OCI-LY3 (cell line): ENCODE measurements at regions not wholly inside any gene's neighbourhood (a gene's known extent, or its start where the extent isn't known, plus 50 kb on each side); places are given as distances from the start of the nearest gene placed in this dataset.

Source experiments
- EZH2phosphoT487 ChIP-seq: fragments of 200-600 bp; shearing (Covaris generic); IDR thresholded peaks from 2 replicates; pipeline ENCODE4 v1.6.1; 2018; ENCODE audit warnings: antibody characterized with exemption, mixed run types, low read depth
- TF ChIP-seq, protein P1 (sequence below): fragments of 200-600, 300-600 bp; sonication (generic); IDR thresholded peaks from 2 replicates; pipeline ENCODE4 v1.5.1; 2014; ENCODE audit warnings: antibody characterized with exemption, low read length, low read depth

DNA sequence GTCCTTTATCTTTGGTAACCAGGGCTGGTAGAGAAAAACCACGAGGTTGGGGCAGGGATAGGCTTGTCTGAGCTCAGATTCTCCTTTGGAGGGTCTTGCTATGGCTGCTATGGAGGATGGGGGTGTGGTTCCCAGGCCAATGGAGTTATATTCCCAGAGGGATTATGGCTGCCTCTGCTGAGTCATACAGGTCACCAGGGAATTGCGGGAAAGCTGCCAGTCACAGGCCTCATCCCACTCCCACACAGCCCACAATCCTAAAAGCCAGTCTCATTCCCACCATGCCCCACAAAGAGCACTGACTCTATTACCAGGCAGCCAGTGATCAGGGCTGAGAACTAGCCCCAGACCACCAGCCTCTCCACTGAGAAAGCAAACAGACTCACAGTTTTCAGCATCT, 316.6 kb upstream of the TMEM229A start:
- TF ChIP-seq, protein P1, sequence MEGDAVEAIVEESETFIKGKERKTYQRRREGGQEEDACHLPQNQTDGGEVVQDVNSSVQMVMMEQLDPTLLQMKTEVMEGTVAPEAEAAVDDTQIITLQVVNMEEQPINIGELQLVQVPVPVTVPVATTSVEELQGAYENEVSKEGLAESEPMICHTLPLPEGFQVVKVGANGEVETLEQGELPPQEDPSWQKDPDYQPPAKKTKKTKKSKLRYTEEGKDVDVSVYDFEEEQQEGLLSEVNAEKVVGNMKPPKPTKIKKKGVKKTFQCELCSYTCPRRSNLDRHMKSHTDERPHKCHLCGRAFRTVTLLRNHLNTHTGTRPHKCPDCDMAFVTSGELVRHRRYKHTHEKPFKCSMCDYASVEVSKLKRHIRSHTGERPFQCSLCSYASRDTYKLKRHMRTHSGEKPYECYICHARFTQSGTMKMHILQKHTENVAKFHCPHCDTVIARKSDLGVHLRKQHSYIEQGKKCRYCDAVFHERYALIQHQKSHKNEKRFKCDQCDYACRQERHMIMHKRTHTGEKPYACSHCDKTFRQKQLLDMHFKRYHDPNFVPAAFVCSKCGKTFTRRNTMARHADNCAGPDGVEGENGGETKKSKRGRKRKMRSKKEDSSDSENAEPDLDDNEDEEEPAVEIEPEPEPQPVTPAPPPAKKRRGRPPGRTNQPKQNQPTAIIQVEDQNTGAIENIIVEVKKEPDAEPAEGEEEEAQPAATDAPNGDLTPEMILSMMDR: no peak
- TF ChIP-seq EZH2phosphoT487: no peak
